ENCODE measurements at regions not wholly inside any gene's neighbourhood (a gene's known extent, or its start where the extent isn't known, plus 50 kb on each side); places are given as distances from the start of the nearest gene placed in this dataset.

DNA sequence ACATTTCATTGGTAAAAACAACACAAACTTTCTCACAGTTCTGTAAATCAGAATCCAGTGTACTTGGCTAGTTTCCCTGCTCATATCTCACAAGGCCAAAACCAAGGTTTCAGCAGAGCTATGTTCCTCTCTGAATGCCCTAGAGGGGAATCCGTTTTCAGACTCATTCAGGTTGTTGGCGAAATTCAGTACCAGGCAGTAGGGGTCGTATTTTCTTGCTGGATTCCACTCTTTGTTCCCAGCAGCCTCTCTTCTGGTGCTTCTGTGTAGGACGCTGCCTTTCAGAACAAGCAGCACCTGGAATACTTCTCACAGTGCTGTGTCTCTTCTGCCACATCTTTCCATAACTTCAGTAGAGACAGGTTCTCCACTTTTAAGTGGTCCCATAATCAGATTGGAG lies 351.9 kb downstream of the PCDH18 start:
- Histone ChIP-seq H3K27ac (no peak overlapping the region), H3K4me2 (no peak overlapping the region), H3K4me3 (no peak overlapping the region), H3K4me1 (no peaks in the 10 kb centered on the region), H3K9me3 (no peaks in the 10 kb centered on the region)
- 6% methylated on average over 4 of the region's 4 CpGs for WGBS (ENCODE audit: missing lambda C conversion rate)
- no peak for TF ChIP-seq TFCP2L1 (CRISPR knock-in tag; IDR thresholded peaks at IDR 0.05)
- TF ChIP-seq KDM1A (IDR thresholded peaks at IDR 0.05; ENCODE audit: low read depth), result no peak
- no peak for TF ChIP-seq HDAC2 (IDR thresholded peaks at IDR 0.05)
- TF ChIP-seq, protein P1, sequence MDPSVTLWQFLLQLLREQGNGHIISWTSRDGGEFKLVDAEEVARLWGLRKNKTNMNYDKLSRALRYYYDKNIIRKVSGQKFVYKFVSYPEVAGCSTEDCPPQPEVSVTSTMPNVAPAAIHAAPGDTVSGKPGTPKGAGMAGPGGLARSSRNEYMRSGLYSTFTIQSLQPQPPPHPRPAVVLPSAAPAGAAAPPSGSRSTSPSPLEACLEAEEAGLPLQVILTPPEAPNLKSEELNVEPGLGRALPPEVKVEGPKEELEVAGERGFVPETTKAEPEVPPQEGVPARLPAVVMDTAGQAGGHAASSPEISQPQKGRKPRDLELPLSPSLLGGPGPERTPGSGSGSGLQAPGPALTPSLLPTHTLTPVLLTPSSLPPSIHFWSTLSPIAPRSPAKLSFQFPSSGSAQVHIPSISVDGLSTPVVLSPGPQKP (IDR thresholded peaks at IDR 0.05; ENCODE audit: low read depth, low read length), result no peak
- ATAC-seq (no peak), DNase-seq (ENCODE audit: low read depth in 1 of 2, low spot score in 1 of 2) (peak in 1 of 2 experiments; percentile 4), FAIRE-seq (no peak)
- POLR2A ChIA-PET, result no interaction called here
- CTCF ChIA-PET, result no interaction called here

DNA sequence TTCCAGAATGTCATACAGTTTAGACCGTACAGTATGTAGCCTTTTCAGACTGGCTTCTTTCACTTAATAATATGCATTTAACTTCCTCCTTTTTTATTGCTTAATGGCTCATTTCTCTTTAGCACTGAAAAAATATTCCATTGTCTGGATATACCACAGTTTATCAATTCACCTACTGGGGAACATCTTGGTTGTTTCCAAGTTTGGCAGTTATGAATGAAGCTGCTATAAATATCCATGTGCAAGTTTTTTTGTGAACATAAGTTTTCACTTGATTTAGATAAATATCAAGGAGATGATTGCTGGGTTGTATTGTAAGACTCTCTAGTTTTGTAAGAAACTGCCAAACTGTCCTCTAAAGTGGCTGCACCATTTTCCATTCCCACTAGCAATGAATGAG lies 375.5 kb downstream of the PCDH18 start:
- 74% methylated on average over 1 of the region's 1 CpG for WGBS (ENCODE audit: missing lambda C conversion rate)
- Histone ChIP-seq H3K4me3 (no peak overlapping the region), H3K4me2 (no peak overlapping the region), H3K4me1 (no peaks in the 10 kb centered on the region), H3K27ac (no peak overlapping the region), H3K9me3 (no peaks in the 10 kb centered on the region)
- TF ChIP-seq RAD21 (conservative IDR thresholded peaks at IDR 0.05 in 1 of 2, IDR thresholded peaks at IDR 0.05 in 1 of 2) (no peak), RFX5 (IDR thresholded peaks at IDR 0.05) (no peak), JUN (IDR thresholded peaks at IDR 0.05) (no peak), ZNF302 (CRISPR knock-in tag; IDR thresholded peaks at IDR 0.05) (no peak), JUNB (IDR thresholded peaks at IDR 0.05) (no peak), ZSCAN20 (CRISPR knock-in tag; IDR thresholded peaks at IDR 0.05) (no peak), RCOR1 (IDR thresholded peaks at IDR 0.05; ENCODE audit: low read depth, low read length) (no peak), RNF2 (IDR thresholded peaks at IDR 0.05; ENCODE audit: borderline replicate concordance, low read depth) (no peak), TFCP2L1 (CRISPR knock-in tag; IDR thresholded peaks at IDR 0.05) (no peak), HDAC2 (IDR thresholded peaks at IDR 0.05) (no peak), EHF (CRISPR knock-in tag; IDR thresholded peaks at IDR 0.05) (no peak), FOSB (CRISPR knock-in tag; IDR thresholded peaks at IDR 0.05) (no peak), EHMT2 (IDR thresholded peaks at IDR 0.05; ENCODE audit: low read depth) (no peak), HOXB13 (CRISPR knock-in tag; IDR thresholded peaks at IDR 0.05; ENCODE audit: low read depth) (no peak), MAFK (IDR thresholded peaks at IDR 0.05; ENCODE audit: partially characterized antibody) (no peak), CEBPB (IDR thresholded peaks at IDR 0.05) (no peak)
- TF ChIP-seq, protein P2, sequence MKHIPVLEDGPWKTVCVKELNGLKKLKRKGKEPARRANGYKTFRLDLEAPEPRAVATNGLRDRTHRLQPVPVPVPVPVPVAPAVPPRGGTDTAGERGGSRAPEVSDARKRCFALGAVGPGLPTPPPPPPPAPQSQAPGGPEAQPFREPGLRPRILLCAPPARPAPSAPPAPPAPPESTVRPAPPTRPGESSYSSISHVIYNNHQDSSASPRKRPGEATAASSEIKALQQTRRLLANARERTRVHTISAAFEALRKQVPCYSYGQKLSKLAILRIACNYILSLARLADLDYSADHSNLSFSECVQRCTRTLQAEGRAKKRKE (CRISPR knock-in tag; IDR thresholded peaks at IDR 0.05; ENCODE audit: low read depth), result no peak
- TF ChIP-seq, protein P3, sequence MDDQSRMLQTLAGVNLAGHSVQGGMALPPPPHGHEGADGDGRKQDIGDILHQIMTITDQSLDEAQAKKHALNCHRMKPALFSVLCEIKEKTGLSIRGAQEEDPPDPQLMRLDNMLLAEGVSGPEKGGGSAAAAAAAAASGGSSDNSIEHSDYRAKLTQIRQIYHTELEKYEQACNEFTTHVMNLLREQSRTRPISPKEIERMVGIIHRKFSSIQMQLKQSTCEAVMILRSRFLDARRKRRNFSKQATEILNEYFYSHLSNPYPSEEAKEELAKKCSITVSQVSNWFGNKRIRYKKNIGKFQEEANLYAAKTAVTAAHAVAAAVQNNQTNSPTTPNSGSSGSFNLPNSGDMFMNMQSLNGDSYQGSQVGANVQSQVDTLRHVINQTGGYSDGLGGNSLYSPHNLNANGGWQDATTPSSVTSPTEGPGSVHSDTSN (IDR thresholded peaks at IDR 0.05), result no peak
- CTCF ChIA-PET, result no interaction called here
- FAIRE-seq (no peak), ATAC-seq (no peak), DNase-seq (ENCODE audit: low read depth in 1 of 2, low spot score in 1 of 2) (no peak)
- POLR2A ChIA-PET, result no interaction called here

DNA sequence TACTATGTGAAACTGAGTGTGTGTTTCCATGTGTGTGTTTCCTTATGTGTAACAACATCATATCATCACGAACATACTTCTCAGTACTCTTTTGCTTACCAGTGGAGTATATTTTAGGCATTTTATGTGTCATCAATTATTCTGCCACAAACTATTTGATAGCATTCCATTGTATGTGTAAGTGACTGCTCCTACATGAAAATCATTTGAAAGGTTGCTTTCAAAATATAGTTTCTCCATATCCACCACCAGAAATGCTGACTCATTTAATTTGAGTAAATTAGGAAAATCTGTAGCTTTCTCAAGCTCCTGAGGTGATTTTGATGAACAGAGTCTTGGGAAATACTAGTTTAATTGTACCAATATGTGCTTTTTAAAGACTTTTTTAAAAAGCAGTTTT lies 376.2 kb downstream of the PCDH18 start:
- no peak for FAIRE-seq
- TF ChIP-seq ZNF302 (CRISPR knock-in tag; IDR thresholded peaks at IDR 0.05) (no peak), MAFK (IDR thresholded peaks at IDR 0.05; ENCODE audit: partially characterized antibody) (peak; percentile 86)
- H3K4me1 ChIP-seq, result no peaks in the 10 kb centered on the region
- ChIA-PET POLR2A (no interaction called here), CTCF (no interaction called here)
- no peak overlapping the region for H3K4me2 ChIP-seq
- no peak for ATAC-seq
- no peak overlapping the region for H3K27ac ChIP-seq
- H3K4me3 ChIP-seq, result no peak overlapping the region
- 56% methylated on average over 1 of the region's 1 CpG for WGBS (ENCODE audit: missing lambda C conversion rate)
- H3K9me3 ChIP-seq, result no peaks in the 10 kb centered on the region
- no peak for DNase-seq (ENCODE audit: low read depth in 1 of 2, low spot score in 1 of 2)

DNA sequence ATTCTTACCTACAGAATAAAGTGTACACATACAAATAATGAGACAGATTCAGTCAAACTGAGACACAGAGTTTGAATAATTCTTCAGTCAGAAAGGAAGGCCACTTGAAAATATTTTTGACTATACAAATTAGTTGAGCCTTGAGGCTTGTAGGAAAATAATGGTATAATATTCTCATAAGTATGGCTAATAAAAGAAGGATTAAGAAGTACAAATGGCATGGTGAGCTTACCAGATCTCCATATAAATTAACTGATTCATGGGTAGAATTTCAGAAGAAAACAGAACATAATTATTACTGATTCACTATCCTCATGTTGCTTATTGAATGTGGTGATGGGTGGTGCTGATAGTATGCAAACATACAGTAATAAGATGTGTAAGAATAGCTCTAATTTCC lies 401.1 kb downstream of the PCDH18 start:
- ChIA-PET CTCF (no interaction called here), POLR2A (no interaction called here)
- no peak for ATAC-seq

More for the DNA sequence above, 401.1 kb downstream of the PCDH18 start:
- Histone ChIP-seq H3K4me3 (no peak overlapping the region), H3K4me2 (no peak overlapping the region), H3K27ac (no peak overlapping the region), H3K4me1 (no peaks in the 10 kb centered on the region), H3K9me3 (no peaks in the 10 kb centered on the region)
- DNase-seq (ENCODE audit: low read depth in 1 of 2, low spot score in 1 of 2) (no peak), FAIRE-seq (no peak)
- TF ChIP-seq EHF (CRISPR knock-in tag; IDR thresholded peaks at IDR 0.05), result no peak

Data from A549 (cell line).